B cell (primary cell): ENCODE measurements at regions not wholly inside any gene's neighbourhood (a gene's known extent, or its start where the extent isn't known, plus 50 kb on each side); places are given as distances from the start of the nearest gene placed in this dataset.

Experiments used
- ATAC-seq: fragments of 200-7000 bp; cut with Tn5 transposase; one replicate; pipeline ENCODE4 v1.10.0; 2021; ENCODE audit warnings: low read depth, mild to moderate bottlenecking, moderate number of reproducible peaks, moderate library complexity
- CTCF ChIA-PET: fragments of 350-600 bp; sonication (Branson Sonifier 250); formaldehyde crosslinking; loops from one replicate; lab custom pipeline; 2021; ENCODE audit warnings: antibody characterized with exemption, inconsistent platforms; lab: Charles Lee
- POLR2A ChIA-PET: fragments of 350-600 bp; sonication (Branson Sonifier 250); formaldehyde crosslinking; loops from one replicate; lab custom pipeline; 2021; ENCODE audit warnings: antibody characterized with exemption; lab: Charles Lee
- DNase-seq: peaks from one replicate; pipeline ENCODE4 v3.0.0; 2013
- H2AFZ ChIP-seq: 2 replicates; pipeline ENCODE4 v1.6.1; 2012; ENCODE audit warnings: mild to moderate bottlenecking, low read depth, low read length; ENCODE audit not compliant: insufficient read depth, poor library complexity, severe bottlenecking
- H3K27ac ChIP-seq, 2 donors: 1 replicate in 1 of 2; 2 replicates in 1 of 2; pipeline ENCODE4 v1.5.1; 2012 to 2013; ENCODE audit warnings: low read length in 2 of 2, mild to moderate bottlenecking in 2 of 2, moderate library complexity in 1 of 2
- H3K27me3 ChIP-seq, 4 experiments: fragments of 200-600 bp in 1 of 4; sonication (generic) in 1 of 4; replicated peaks in 1 of 4; 1 replicate in 2 of 4; 2 replicates in 2 of 4; pipeline versions ENCODE4 v1.6.1 to v1.7.0; 2013 to 2016; ENCODE audit warnings: low read length in 3 of 4, mild to moderate bottlenecking in 2 of 4, mixed read lengths in 1 of 4, moderate library complexity in 1 of 4; ENCODE audit not compliant: insufficient read depth in 4 of 4, control insufficient read depth in 3 of 4; ENCODE audit errors: control extremely low read depth in 1 of 4
- H3K36me3 ChIP-seq, 2 experiments: replicated peaks in 1 of 2; 1 replicate in 1 of 2; 2 replicates in 1 of 2; pipeline versions ENCODE4 v1.6.1 to v1.7.1; 2013; ENCODE audit warnings: low read length in 1 of 2; ENCODE audit not compliant: insufficient read depth in 2 of 2, control insufficient read depth in 1 of 2; ENCODE audit errors: control extremely low read depth in 1 of 2, extremely low read depth in 1 of 2
- H3K4me1 ChIP-seq, 2 donors: fragments of 200-600 bp in 1 of 2; sonication (generic) in 1 of 2; 1 replicate in 1 of 2; 2 replicates in 1 of 2; pipeline versions ENCODE4 v1.5.1 to v1.6.1; 2013 to 2017; ENCODE audit warnings: low read length in 2 of 2; ENCODE audit not compliant: control insufficient read depth in 2 of 2, insufficient read depth in 2 of 2
- H3K4me2 ChIP-seq: replicated peaks from 2 replicates; pipeline ENCODE3; 2012; ENCODE audit warnings: mild to moderate bottlenecking, low read depth, low read length; ENCODE audit not compliant: poor library complexity, severe bottlenecking
- H3K4me3 ChIP-seq, 5 experiments: fragments of 200-600 bp in 1 of 5; sonication (generic) in 1 of 5; 1 replicate in 3 of 5; 2 replicates in 2 of 5; pipeline versions ENCODE4 v1.5.1 to v1.7.0; 2011 to 2016; ENCODE audit warnings: low read length in 4 of 5, mild to moderate bottlenecking in 4 of 5, low read depth in 2 of 5, control low read depth in 1 of 5, moderate library complexity in 1 of 5; ENCODE audit not compliant: insufficient read depth in 1 of 5; ENCODE audit errors: control extremely low read depth in 1 of 5, extremely low read depth in 1 of 5
- H3K79me2 ChIP-seq: fragments of 200-600 bp; sonication (generic); one replicate; pipeline ENCODE4 v1.6.0; 2016; ENCODE audit warnings: low read length; ENCODE audit not compliant: control insufficient read depth, insufficient read depth
- H3K9ac ChIP-seq: fragments of 200-600 bp; sonication (generic); 2 replicates; pipeline ENCODE4 v1.6.1; 2017; ENCODE audit warnings: mild to moderate bottlenecking, low read length, moderate library complexity
- H3K9me3 ChIP-seq, 3 donors: one replicate each; pipeline versions ENCODE4 v1.6.1 to v1.7.1; 2013; ENCODE audit warnings: low read length in 2 of 3; ENCODE audit not compliant: control insufficient read depth in 2 of 3, insufficient read depth in 1 of 3; ENCODE audit errors: control extremely low read depth in 1 of 3
- H4K20me1 ChIP-seq: 2 replicates; pipeline ENCODE4 v1.6.0; 2012; ENCODE audit warnings: mild to moderate bottlenecking, low read length; ENCODE audit not compliant: insufficient read depth, control insufficient read depth, poor library complexity, severe bottlenecking
- H3K27ac Mint-ChIP-seq: one replicate; pipeline ENCODE4 v1.8.0; 2021; ENCODE audit warnings: mixed read lengths
- H3K27me3 Mint-ChIP-seq: one replicate; pipeline ENCODE4 v1.8.0; 2021; ENCODE audit warnings: mixed read lengths
- H3K4me1 Mint-ChIP-seq: one replicate; pipeline ENCODE4 v1.8.0; 2021; ENCODE audit warnings: mixed read lengths
- H3K4me3 Mint-ChIP-seq: one replicate; pipeline ENCODE4 v1.8.0; 2021; ENCODE audit warnings: mixed read lengths
- H3K9me3 Mint-ChIP-seq: one replicate; pipeline ENCODE4 v1.8.0; 2022; ENCODE audit warnings: mixed read lengths; ENCODE audit not compliant: insufficient read depth
- EZH2 ChIP-seq: IDR thresholded peaks from 2 replicates; pipeline ENCODE4 v1.6.1; 2012; ENCODE audit warnings: borderline replicate concordance, low read depth, mild to moderate bottlenecking, moderate library complexity, low read length; ENCODE audit not compliant: insufficient read depth, poor library complexity, severe bottlenecking
- WGBS: methylation state at CpG from one replicate; pipeline ENCODE4 v1.1.5; 2013; ENCODE audit warnings: missing lambda C conversion rate; ENCODE audit not compliant: insufficient coverage; 5-methylcytosine and 5-hydroxymethylcytosine counted together
- intact Hi-C: fragments of 100-400 bp; cut with micrococcal nuclease; formaldehyde crosslinking; loops from one replicate; pipeline ENCODE4 v1.10.0; 2022
- TF ChIP-seq, protein P1 (sequence below): fragments of 200-600 bp; IDR thresholded peaks from one replicate; pipeline ENCODE4 v1.8.0; 2022; ENCODE audit warnings: antibody characterized with exemption, mild to moderate bottlenecking

DNA sequence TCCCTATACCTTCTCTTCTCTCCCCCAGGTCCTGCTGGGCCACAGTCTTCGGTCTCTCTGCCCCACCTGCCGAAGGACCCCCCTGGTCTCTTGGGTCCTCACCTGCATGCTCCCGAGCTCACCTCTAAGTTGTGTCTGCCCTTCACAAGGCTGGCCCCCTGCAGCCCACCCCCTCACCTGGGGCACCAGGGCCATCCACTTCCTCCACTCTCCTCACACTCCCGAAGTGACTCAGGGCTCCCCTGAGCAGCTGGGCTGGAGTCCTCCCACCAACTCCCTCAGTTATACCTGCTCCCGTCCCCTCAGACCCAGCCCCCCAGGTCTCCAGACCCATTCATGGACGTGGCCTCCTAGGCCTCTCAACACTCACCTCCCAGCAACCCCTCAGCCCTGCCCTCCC is 822.0 kb downstream of the KCNJ18 start:
- H3K9ac ChIP-seq = no peak overlapping the region
- H3K27ac ChIP-seq = no peak overlapping the region
- POLR2A ChIA-PET = no interaction called here
- H3K27ac Mint-ChIP-seq = no peak overlapping the region
- H3K27me3 Mint-ChIP-seq = no peaks in the 10 kb centered on the region
- H3K9me3 ChIP-seq = peaks cover 0 to 40% (median 0%) of the 10 kb centered on the region in 3 donors
- no peak overlapping the region for H3K4me3 ChIP-seq
- no peak overlapping the region for H2AFZ ChIP-seq
- H3K9me3 Mint-ChIP-seq = peaks cover 4% of the 10 kb centered on the region
- intact Hi-C loops = no loop called here
- 80% methylated on average over 6 of the region's 6 CpGs for WGBS
- ATAC-seq = no peak
- DNase-seq = no peak
- no peak for TF ChIP-seq EZH2
- TF ChIP-seq, protein P1, sequence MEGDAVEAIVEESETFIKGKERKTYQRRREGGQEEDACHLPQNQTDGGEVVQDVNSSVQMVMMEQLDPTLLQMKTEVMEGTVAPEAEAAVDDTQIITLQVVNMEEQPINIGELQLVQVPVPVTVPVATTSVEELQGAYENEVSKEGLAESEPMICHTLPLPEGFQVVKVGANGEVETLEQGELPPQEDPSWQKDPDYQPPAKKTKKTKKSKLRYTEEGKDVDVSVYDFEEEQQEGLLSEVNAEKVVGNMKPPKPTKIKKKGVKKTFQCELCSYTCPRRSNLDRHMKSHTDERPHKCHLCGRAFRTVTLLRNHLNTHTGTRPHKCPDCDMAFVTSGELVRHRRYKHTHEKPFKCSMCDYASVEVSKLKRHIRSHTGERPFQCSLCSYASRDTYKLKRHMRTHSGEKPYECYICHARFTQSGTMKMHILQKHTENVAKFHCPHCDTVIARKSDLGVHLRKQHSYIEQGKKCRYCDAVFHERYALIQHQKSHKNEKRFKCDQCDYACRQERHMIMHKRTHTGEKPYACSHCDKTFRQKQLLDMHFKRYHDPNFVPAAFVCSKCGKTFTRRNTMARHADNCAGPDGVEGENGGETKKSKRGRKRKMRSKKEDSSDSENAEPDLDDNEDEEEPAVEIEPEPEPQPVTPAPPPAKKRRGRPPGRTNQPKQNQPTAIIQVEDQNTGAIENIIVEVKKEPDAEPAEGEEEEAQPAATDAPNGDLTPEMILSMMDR = no peak
- H3K36me3 ChIP-seq = no peaks in the 10 kb centered on the region
- no peaks in the 10 kb centered on the region for H3K27me3 ChIP-seq
- CTCF ChIA-PET = no interaction called here
- H3K4me1 ChIP-seq = no peaks in the 10 kb centered on the region
- H3K4me2 ChIP-seq = no peak overlapping the region
- no peaks in the 10 kb centered on the region for H3K79me2 ChIP-seq
- no peak overlapping the region for H3K4me3 Mint-ChIP-seq
- no peaks in the 10 kb centered on the region for H3K4me1 Mint-ChIP-seq
- no peaks in the 10 kb centered on the region for H4K20me1 ChIP-seq

DNA sequence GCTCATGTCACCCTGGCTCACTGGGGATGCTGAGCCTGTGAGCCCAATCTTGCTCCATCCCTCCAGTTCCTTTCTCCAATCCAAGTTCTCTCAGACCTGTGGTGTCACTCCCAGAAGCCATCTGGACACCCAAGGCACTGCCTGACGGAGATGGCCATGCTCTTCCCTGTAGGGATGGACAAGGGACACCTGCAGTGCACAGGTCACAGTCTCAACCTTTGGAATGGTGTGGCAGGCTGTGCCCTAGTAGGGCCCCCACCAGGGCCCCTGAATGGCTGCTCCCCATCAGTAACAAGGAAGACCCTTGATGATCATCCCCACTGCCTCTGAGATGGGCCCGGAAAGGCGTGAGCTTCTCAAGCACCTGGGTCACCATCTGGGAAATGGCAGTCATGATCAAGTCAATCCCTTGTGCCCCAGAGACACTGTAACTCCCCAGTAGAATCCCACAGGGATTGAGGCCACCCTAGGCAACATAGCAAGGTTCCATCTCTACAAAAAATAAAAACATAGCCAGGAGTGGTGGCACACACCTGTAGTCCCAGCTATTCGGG is 822.5 kb downstream of the KCNJ18 start:
- no peaks in the 10 kb centered on the region for H3K4me1 ChIP-seq
- H3K4me2 ChIP-seq = no peak overlapping the region
- H2AFZ ChIP-seq = no peak overlapping the region
- no peaks in the 10 kb centered on the region for H3K36me3 ChIP-seq
- ATAC-seq (no peak), DNase-seq (no peak)
- no peak overlapping the region for H3K4me3 Mint-ChIP-seq
- H3K9me3 Mint-ChIP-seq = peaks cover 4% of the 10 kb centered on the region
- POLR2A ChIA-PET = no interaction called here
- no peak overlapping the region for H3K9ac ChIP-seq
- 93% methylated on average over 2 of the region's 4 CpGs for WGBS
- no peaks in the 10 kb centered on the region for H3K27me3 ChIP-seq
- CTCF ChIA-PET = no interaction called here
- H3K27me3 Mint-ChIP-seq = no peaks in the 10 kb centered on the region
- no peak overlapping the region for H3K4me3 ChIP-seq
- no peak overlapping the region for H3K27ac Mint-ChIP-seq
- H4K20me1 ChIP-seq = no peaks in the 10 kb centered on the region
- no peak overlapping the region for H3K27ac ChIP-seq
- intact Hi-C loops = no loop called here
- no peaks in the 10 kb centered on the region for H3K4me1 Mint-ChIP-seq
- H3K9me3 ChIP-seq = peaks cover 0 to 40% (median 0%) of the 10 kb centered on the region in 3 donors
- H3K79me2 ChIP-seq = no peaks in the 10 kb centered on the region
- TF ChIP-seq, protein P1 = no peak
- no peak for TF ChIP-seq EZH2
